Lung (tissue), 11 donors: ENCODE measurements at regions not wholly inside any gene's neighbourhood (a gene's known extent, or its start where the extent isn't known, plus 50 kb on each side); places are given as distances from the start of the nearest gene placed in this dataset.

Experiments
- ATAC-seq: fragments of 200-7000 bp; cut with Tn5 transposase; one replicate; pipeline ENCODE4 v1.9.1; 2020; ENCODE audit warnings: moderate number of reproducible peaks; ENCODE audit not compliant: insufficient read depth, low FRiP score
- DNase-seq, 3 donors: peaks; one replicate each; pipeline ENCODE4 v3.0.0-alpha.2; 2013 to 2017
- H3K27ac ChIP-seq, 2 donors: one replicate each; pipeline ENCODE4 v1.5.1; 2013; ENCODE audit warnings: mild to moderate bottlenecking in 2 of 2, moderate library complexity in 2 of 2, control low read depth in 1 of 2, inconsistent platforms in 1 of 2, low read depth in 1 of 2, low read length in 1 of 2
- H3K27me3 ChIP-seq, 3 donors: one replicate each; pipeline ENCODE4 v1.5.1; 2013; ENCODE audit warnings: low read length in 2 of 3; ENCODE audit not compliant: control insufficient read depth in 3 of 3, insufficient read depth in 3 of 3
- H3K36me3 ChIP-seq, 4 donors: one replicate each; pipeline ENCODE4 v1.5.1; 2013; ENCODE audit warnings: low read length in 4 of 4, mild to moderate bottlenecking in 1 of 4, moderate library complexity in 1 of 4; ENCODE audit not compliant: control insufficient read depth in 4 of 4, insufficient read depth in 4 of 4
- H3K4me1 ChIP-seq, 5 donors: one replicate each; pipeline ENCODE4 v1.5.1; 2013; ENCODE audit warnings: low read length in 5 of 5, mild to moderate bottlenecking in 2 of 5, moderate library complexity in 1 of 5; ENCODE audit not compliant: control insufficient read depth in 5 of 5, insufficient read depth in 5 of 5
- H3K4me3 ChIP-seq: one replicate; pipeline ENCODE4 v1.5.1; 2013; ENCODE audit warnings: mild to moderate bottlenecking, control low read depth, moderate library complexity
- H3K9ac ChIP-seq, 2 donors: one replicate each; pipeline ENCODE4 v1.5.1; 2013; ENCODE audit warnings: low read length in 2 of 2, control low read depth in 1 of 2; ENCODE audit not compliant: insufficient read depth in 1 of 2
- H3K9me3 ChIP-seq, 4 donors: one replicate each; pipeline ENCODE4 v1.5.1; 2013; ENCODE audit warnings: low read length in 3 of 4, mild to moderate bottlenecking in 1 of 4, moderate library complexity in 1 of 4; ENCODE audit not compliant: control insufficient read depth in 4 of 4, insufficient read depth in 3 of 4
- CTCF ChIP-seq: IDR thresholded peaks from 2 replicates; pipeline ENCODE4 v1.5.1; 2012; ENCODE audit warnings: mild to moderate bottlenecking; ENCODE audit errors: control extremely low read depth, extremely low read depth
- WGBS, 2 donors: extraction: QIAGEN DNeasy Blood & Tissue Kit; methylation state at CpG; one replicate each; pipeline ENCODE4 v1.1.7; 2013; 5-methylcytosine and 5-hydroxymethylcytosine counted together
- donor health status: control.
- donor health status: control.
- donor health status: Bipolar disorder and iron deficiency.
- donor health status: healthy.
- donor health status: DM: yes; HTN: yes; CAD: no.

- no peaks in the 10 kb centered on the region for H3K27me3 ChIP-seq
- no peaks in the 10 kb centered on the region for H3K36me3 ChIP-seq
- DNase-seq (no peak), ATAC-seq (no peak)
- H3K27ac ChIP-seq, result no peak overlapping the region
- H3K4me3 ChIP-seq, result no peak overlapping the region
- 74 to 93% methylated on average over 3 of the region's 3 CpGs for WGBS, 2 donors
- H3K9ac ChIP-seq, result no peak overlapping the region
- TF ChIP-seq CTCF, result no peak
- H3K4me1 ChIP-seq, result no peaks in the 10 kb centered on the region
- H3K9me3 ChIP-seq, result peaks cover 0 to 2% (median 0%) of the 10 kb centered on the region in 4 donors
These were observed 99.6 kb downstream of the NMUR2 start for GRCh38 chr5:152305525-152305924.

- no peaks in the 10 kb centered on the region for H3K4me1 ChIP-seq
- DNase-seq (no peak), ATAC-seq (no peak)
- no peak overlapping the region for H3K4me3 ChIP-seq
- no peaks in the 10 kb centered on the region for H3K27me3 ChIP-seq
- no peak for TF ChIP-seq CTCF
- H3K9ac ChIP-seq, result no peak overlapping the region
- H3K27ac ChIP-seq, result no peak overlapping the region
- peaks cover 0 to 2% (median 0%) of the 10 kb centered on the region in 4 donors for H3K9me3 ChIP-seq
- no peaks in the 10 kb centered on the region for H3K36me3 ChIP-seq
These were observed 101.2 kb downstream of the NMUR2 start for GRCh38 chr5:152303841-152304240.

DNA sequence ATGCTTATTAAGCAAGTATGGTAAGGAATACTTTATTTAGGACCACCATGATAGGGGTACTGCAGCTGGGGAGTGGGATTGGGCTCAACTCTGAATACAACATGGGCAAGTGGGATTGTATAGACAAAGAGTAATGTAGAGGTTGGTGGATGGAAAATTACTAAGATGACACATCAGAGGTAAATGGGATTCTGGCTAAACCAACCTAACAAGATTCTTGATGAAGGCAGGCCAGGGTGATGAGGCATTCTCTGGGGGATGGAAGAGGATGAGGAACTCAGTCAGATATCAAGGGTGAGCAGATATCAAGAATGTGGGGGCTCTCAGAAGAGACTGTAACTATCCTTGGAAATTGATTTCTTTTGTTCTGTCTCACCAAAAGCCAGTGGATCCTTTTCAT lies 107.2 kb downstream of the NMUR2 start:
- H3K27me3 ChIP-seq, result no peaks in the 10 kb centered on the region
- DNase-seq (no peak), ATAC-seq (no peak)
- no peak overlapping the region for H3K4me3 ChIP-seq
- TF ChIP-seq CTCF, result no peak
- no peaks in the 10 kb centered on the region for H3K9me3 ChIP-seq
- H3K27ac ChIP-seq, result no peak overlapping the region
- no peak overlapping the region for H3K9ac ChIP-seq
- H3K4me1 ChIP-seq, result no peaks in the 10 kb centered on the region
- no peaks in the 10 kb centered on the region for H3K36me3 ChIP-seq

DNA sequence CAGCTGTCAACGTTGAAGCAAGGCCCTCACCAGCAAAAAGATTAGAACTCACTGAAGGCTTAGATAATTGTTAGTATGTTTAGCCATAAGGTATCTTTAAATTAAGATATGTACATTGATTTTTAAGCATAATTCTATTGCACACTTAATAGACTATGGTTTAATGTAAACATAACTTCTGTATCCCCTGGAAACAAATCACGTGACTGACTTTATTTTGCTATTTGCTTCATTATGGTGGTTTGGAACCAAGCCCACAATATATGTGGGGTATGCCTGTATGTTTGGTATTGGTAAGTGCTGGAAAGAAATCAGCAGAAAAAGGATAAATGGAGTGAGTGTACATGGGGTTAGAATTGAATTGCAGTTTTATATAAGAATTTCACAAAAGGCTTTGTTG lies 111.9 kb downstream of the NMUR2 start:
- DNase-seq (peak in 2 of 3 donors; percentile 30 to 48), ATAC-seq (no peak)
- no peak for TF ChIP-seq CTCF
- Histone ChIP-seq H3K4me3 (no peak overlapping the region), H3K9me3 (peaks cover 0 to 3% (median 0%) of the 10 kb centered on the region in 4 donors), H3K27ac (no peak overlapping the region), H3K9ac (no peak overlapping the region), H3K27me3 (no peaks in the 10 kb centered on the region), H3K4me1 (peaks cover 0 to 10% (median 4%) of the 10 kb centered on the region in 5 donors), H3K36me3 (no peaks in the 10 kb centered on the region)
- 55 to 75% methylated on average over 2 of the region's 2 CpGs for WGBS, 2 donors
